Stimulated activated CD8-positive, alpha-beta memory T cell treated with anti-CD3 and anti-CD28 coated beads, Interleukin-4, amount 100 ng/mL, for 1 hour (primary cell): ENCODE measurements at regions not wholly inside any gene's neighbourhood (a gene's known extent, or its start where the extent isn't known, plus 50 kb on each side); places are given as distances from the start of the nearest gene placed in this dataset.

Source experiments
- DNase-seq, 2 donors: peaks; one replicate each; pipeline ENCODE4 v3.0.0-alpha.2; 2020; ENCODE audit warnings: low read depth in 2 of 2, low spot score in 1 of 2

- DNase-seq = no peak
Measured at GRCh38 chr5:124587280-124587679, 159.2 kb downstream of the ZNF608 start.

GRCh38 chr5:124584991-124585715 is 161.3 kb downstream of the ZNF608 start:
- no peak for DNase-seq

- DNase-seq = no peak
Measured at GRCh38 chr5:124583469-124584350, 162.7 kb downstream of the ZNF608 start.

- no peak for DNase-seq
Measured at GRCh38 chr5:124582561-124582840, 163.9 kb downstream of the ZNF608 start.

- no peak for DNase-seq
Measured at GRCh38 chr5:124581738-124582560, 164.5 kb downstream of the ZNF608 start.

GRCh38 chr5:124580925-124581737 is 165.3 kb downstream of the ZNF608 start:
- DNase-seq = no peak

- DNase-seq = no peak
Measured at GRCh38 chr5:124580512-124580911, 165.9 kb downstream of the ZNF608 start.

GRCh38 chr5:124576848-124577409 is 169.5 kb downstream of the ZNF608 start:
- DNase-seq = no peak

GRCh38 chr5:124575725-124576124 is 170.7 kb downstream of the ZNF608 start:
- DNase-seq = no peak

GRCh38 chr5:124574521-124575436 is 171.7 kb downstream of the ZNF608 start:
- no peak for DNase-seq

- no peak for DNase-seq
Measured at GRCh38 chr5:124572971-124573370, 173.5 kb downstream of the ZNF608 start.

GRCh38 chr5:124570285-124571035 is 176.0 kb downstream of the ZNF608 start:
- DNase-seq = no peak

- DNase-seq = no peak
Measured at GRCh38 chr5:124566875-124567450, 179.5 kb downstream of the ZNF608 start.

- DNase-seq = no peak
Measured at GRCh38 chr5:124561451-124561850, 185.0 kb downstream of the ZNF608 start.

GRCh38 chr5:124560370-124560769 is 186.1 kb downstream of the ZNF608 start:
- no peak for DNase-seq

GRCh38 chr5:124557761-124558160 is 188.7 kb downstream of the ZNF608 start:
- no peak for DNase-seq

- DNase-seq = no peak
Measured at GRCh38 chr5:124554746-124555578, 191.5 kb downstream of the ZNF608 start.

- DNase-seq = no peak
Measured at GRCh38 chr5:124553911-124554310, 192.5 kb downstream of the ZNF608 start.
